ENCODE measurements at regions not wholly inside any gene's neighbourhood (a gene's known extent, or its start where the extent isn't known, plus 50 kb on each side); places are given as distances from the start of the nearest gene placed in this dataset.

DNA sequence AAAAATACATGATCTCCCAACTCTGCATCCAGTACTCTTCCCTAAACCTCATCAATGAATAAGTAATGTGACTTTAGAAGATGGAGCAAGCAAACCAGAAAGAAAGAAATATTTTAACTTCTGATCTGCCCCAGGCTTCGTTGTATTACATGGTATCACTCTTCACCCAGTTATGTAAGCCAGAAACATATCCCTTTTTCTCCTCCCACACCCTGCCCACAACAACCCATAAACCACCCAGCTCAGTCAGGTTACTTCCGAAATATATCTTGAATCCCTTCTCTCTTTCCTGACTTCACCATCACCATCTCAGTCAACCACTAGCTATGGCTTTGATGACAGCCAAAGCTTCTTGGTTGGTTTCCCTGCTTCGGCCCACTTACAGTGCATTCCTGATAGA lies 295.8 kb upstream of the PARD3B start:
- TF ChIP-seq, protein P1, sequence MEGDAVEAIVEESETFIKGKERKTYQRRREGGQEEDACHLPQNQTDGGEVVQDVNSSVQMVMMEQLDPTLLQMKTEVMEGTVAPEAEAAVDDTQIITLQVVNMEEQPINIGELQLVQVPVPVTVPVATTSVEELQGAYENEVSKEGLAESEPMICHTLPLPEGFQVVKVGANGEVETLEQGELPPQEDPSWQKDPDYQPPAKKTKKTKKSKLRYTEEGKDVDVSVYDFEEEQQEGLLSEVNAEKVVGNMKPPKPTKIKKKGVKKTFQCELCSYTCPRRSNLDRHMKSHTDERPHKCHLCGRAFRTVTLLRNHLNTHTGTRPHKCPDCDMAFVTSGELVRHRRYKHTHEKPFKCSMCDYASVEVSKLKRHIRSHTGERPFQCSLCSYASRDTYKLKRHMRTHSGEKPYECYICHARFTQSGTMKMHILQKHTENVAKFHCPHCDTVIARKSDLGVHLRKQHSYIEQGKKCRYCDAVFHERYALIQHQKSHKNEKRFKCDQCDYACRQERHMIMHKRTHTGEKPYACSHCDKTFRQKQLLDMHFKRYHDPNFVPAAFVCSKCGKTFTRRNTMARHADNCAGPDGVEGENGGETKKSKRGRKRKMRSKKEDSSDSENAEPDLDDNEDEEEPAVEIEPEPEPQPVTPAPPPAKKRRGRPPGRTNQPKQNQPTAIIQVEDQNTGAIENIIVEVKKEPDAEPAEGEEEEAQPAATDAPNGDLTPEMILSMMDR (IDR thresholded peaks at IDR 0.05) = no peak
- no peak for TF ChIP-seq POLR2A (IDR thresholded peaks at IDR 0.05)
